ENCODE measurements at regions not wholly inside any gene's neighbourhood (a gene's known extent, or its start where the extent isn't known, plus 50 kb on each side); places are given as distances from the start of the nearest gene placed in this dataset.
"Not testable (repeated sequence)": the region's sequence is repeated elsewhere in the genome, so short reads cannot be mapped to it uniquely, and the experiment has no call there.

DNA sequence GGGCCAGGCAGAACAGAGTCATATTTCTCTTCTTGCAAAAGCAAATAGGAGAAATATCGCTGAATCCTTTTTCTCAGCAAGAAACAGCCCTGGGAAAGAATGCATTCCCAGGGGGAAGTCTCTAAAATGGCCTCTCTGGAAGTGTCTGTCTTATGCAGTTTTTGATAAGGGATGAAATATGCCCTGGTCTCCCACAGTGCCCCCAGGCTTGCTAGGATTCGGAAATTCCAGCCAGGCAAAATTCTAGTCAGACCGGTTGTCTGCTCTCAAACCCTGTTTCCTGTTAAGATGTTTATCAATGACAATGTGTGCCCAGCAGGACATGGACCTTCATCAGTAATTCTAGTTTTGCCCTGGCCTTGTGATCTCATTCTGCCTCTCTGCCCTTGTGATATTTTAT, 448.3 kb upstream of the HTR1E start:
- not testable (repeated sequence) for H3K36me3 ChIP-seq (ENCODE audit: control insufficient read depth, insufficient read depth, low read length); H3K4me1 ChIP-seq (ENCODE audit: control insufficient read depth, insufficient read depth, low read length); DNase-seq; H3K27me3 ChIP-seq (ENCODE audit: control insufficient read depth, insufficient read depth, low read length); H3K4me3 ChIP-seq (ENCODE audit: low read length); H3K27ac ChIP-seq (ENCODE audit: low read length); H3K9me3 ChIP-seq (ENCODE audit: control insufficient read depth, low read depth, low read length)
- 100% methylated on average over 1 of the region's 3 CpGs for WGBS (ENCODE audit: insufficient coverage, low lambda C conversion rate)

DNA sequence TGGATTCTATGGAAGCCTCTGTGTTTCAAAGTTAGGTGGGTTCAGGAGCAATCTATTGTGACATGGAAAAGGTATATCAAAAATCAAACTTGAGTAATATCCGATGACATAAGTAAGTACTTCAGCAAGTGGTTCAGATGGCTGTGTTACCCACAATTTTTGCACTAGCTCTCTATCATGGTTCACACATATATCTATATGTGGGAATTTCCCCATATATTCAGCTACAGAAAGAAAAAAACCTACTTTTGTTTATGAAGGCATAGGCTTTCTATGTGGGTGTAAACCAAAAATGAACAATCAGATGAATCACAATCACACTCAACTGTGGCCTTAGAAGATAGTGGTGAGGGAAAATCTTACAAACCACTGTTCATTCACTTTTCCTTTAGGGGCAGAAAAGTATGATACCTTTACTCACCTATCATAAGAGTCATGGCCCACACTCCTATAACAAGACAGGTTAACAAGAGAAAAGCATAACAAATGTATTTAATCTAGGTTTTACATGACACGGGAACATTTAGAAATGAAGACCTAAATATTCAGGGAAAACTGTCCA, 449.6 kb upstream of the HTR1E start:
- WGBS (ENCODE audit: insufficient coverage, low lambda C conversion rate): 100% methylated on average over 1 of the region's 2 CpGs
- no peak overlapping the region for H3K4me3 ChIP-seq (ENCODE audit: low read length)
- no peak for DNase-seq

DNA sequence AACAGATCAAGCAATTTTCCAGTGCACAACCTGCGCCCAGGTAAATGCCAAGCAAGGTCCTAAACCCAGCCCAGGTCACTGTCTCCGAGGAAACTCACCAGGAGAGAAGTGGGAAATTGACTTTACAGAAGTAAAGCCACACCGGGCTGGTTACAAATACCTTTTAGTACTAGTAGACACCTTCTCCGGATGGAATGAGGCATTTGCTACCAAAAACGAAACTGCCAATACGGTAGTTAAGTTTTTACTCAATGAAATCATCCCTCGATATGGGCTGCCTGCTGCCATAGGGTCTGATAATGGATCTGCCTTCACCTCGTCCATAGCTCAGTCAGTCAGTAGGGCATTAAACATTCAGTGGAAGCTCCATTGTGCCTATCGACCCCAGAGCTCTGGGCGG, 459.0 kb upstream of the HTR1E start:
- not testable (repeated sequence) for H3K36me3 ChIP-seq (ENCODE audit: control insufficient read depth, insufficient read depth, low read length); H3K9me3 ChIP-seq (ENCODE audit: control insufficient read depth, low read depth, low read length); DNase-seq; H3K27me3 ChIP-seq (ENCODE audit: control insufficient read depth, insufficient read depth, low read length); H3K4me3 ChIP-seq (ENCODE audit: low read length)
- Histone ChIP-seq H3K4me1 (ENCODE audit: control insufficient read depth, insufficient read depth, low read length) (peaks cover 11% of the 10 kb centered on the region), H3K27ac (ENCODE audit: low read length) (peak overlapping the region; percentile 40)
- WGBS (ENCODE audit: insufficient coverage, low lambda C conversion rate): 100% methylated on average over 3 of the region's 10 CpGs

More for the DNA sequence above, 449.6 kb upstream of the HTR1E start:
- Histone ChIP-seq H3K27me3 (ENCODE audit: control insufficient read depth, insufficient read depth, low read length) (no peaks in the 10 kb centered on the region), H3K27ac (ENCODE audit: low read length) (no peak overlapping the region), H3K4me1 (ENCODE audit: control insufficient read depth, insufficient read depth, low read length) (no peaks in the 10 kb centered on the region), H3K9me3 (ENCODE audit: control insufficient read depth, low read depth, low read length) (no peaks in the 10 kb centered on the region), H3K36me3 (ENCODE audit: control insufficient read depth, insufficient read depth, low read length) (no peaks in the 10 kb centered on the region)

GRCh38 chr6:86477500-86478148, 459.7 kb upstream of the HTR1E start:
- no peaks in the 10 kb centered on the region for H3K27me3 ChIP-seq (ENCODE audit: control insufficient read depth, insufficient read depth, low read length)
- H3K27ac ChIP-seq (ENCODE audit: low read length): peak overlapping the region; percentile 40
- peaks cover 11% of the 10 kb centered on the region for H3K4me1 ChIP-seq (ENCODE audit: control insufficient read depth, insufficient read depth, low read length)
- H3K4me3 ChIP-seq (ENCODE audit: low read length): no peak overlapping the region
- no peaks in the 10 kb centered on the region for H3K36me3 ChIP-seq (ENCODE audit: control insufficient read depth, insufficient read depth, low read length)
- peak; percentile 88 to 90 for DNase-seq
- H3K9me3 ChIP-seq (ENCODE audit: control insufficient read depth, low read depth, low read length): no peaks in the 10 kb centered on the region
- no CpG with 5 or more reads among the region's 9 CpGs for WGBS (ENCODE audit: insufficient coverage, low lambda C conversion rate)

GRCh38 chr6:86476311-86476710, 461.0 kb upstream of the HTR1E start:
- Histone ChIP-seq H3K4me3 (ENCODE audit: low read length) (no peak overlapping the region), H3K4me1 (ENCODE audit: control insufficient read depth, insufficient read depth, low read length) (peaks cover 11% of the 10 kb centered on the region), H3K27me3 (ENCODE audit: control insufficient read depth, insufficient read depth, low read length) (no peaks in the 10 kb centered on the region), H3K36me3 (ENCODE audit: control insufficient read depth, insufficient read depth, low read length) (no peaks in the 10 kb centered on the region), H3K9me3 (ENCODE audit: control insufficient read depth, low read depth, low read length) (no peaks in the 10 kb centered on the region), H3K27ac (ENCODE audit: low read length) (no peak overlapping the region)
- no peak for DNase-seq
- WGBS (ENCODE audit: insufficient coverage, low lambda C conversion rate): 71% methylated on average over 1 of the region's 4 CpGs

DNA sequence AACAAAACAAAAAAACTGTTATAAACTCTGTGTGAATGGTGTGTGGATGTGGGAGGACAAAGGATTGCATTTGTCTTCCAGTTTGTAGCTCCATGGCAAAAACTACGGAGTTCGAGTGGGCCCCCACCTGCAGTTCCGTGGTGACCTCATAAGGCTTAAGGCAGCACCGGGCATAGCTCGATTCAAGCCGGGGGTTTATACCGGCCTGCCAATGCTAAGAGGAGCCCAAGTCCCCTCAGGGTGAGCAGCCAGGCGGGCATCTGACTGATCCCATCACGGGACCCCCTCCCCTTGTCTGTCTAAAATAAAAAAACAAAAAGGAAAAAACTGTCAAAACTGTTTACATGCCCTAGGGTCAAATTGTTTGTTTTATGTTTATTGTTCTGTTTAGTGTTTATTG, 463.2 kb upstream of the HTR1E start:
- Histone ChIP-seq H3K36me3 (ENCODE audit: control insufficient read depth, insufficient read depth, low read length) (no peaks in the 10 kb centered on the region), H3K27me3 (ENCODE audit: control insufficient read depth, insufficient read depth, low read length) (no peaks in the 10 kb centered on the region), H3K9me3 (ENCODE audit: control insufficient read depth, low read depth, low read length) (no peaks in the 10 kb centered on the region), H3K4me1 (ENCODE audit: control insufficient read depth, insufficient read depth, low read length) (peaks cover 11% of the 10 kb centered on the region), H3K4me3 (ENCODE audit: low read length) (no peak overlapping the region), H3K27ac (ENCODE audit: low read length) (no peak overlapping the region)
- WGBS (ENCODE audit: insufficient coverage, low lambda C conversion rate): no CpG with 5 or more reads among the region's 9 CpGs
- DNase-seq: no peak

DNA sequence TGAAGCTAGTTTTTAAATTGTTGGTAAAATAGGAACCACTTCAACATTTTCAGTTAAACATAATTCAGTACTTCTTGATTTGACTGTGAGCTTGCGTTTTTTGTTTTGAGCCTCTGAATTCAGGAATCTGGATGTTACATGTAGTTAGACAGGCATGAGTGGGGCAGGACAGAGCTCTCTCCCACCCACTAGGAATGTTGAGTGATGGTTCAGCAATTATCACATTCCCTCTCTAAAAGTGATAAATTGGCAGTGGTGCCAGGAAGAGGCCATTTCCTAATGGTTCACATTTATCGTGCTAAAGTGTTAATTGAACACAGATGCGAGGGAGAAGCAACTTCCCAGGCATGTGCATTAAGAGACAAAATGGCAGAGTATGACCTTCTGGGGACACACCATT, 465.5 kb upstream of the HTR1E start:
- Histone ChIP-seq H3K4me3 (ENCODE audit: low read length) (no peak overlapping the region), H3K36me3 (ENCODE audit: control insufficient read depth, insufficient read depth, low read length) (no peaks in the 10 kb centered on the region), H3K27ac (ENCODE audit: low read length) (no peak overlapping the region), H3K4me1 (ENCODE audit: control insufficient read depth, insufficient read depth, low read length) (no peaks in the 10 kb centered on the region), H3K9me3 (ENCODE audit: control insufficient read depth, low read depth, low read length) (no peaks in the 10 kb centered on the region), H3K27me3 (ENCODE audit: control insufficient read depth, insufficient read depth, low read length) (no peaks in the 10 kb centered on the region)
- no peak for DNase-seq
- WGBS (ENCODE audit: insufficient coverage, low lambda C conversion rate): no CpG with 5 or more reads among the region's 3 CpGs

DNA sequence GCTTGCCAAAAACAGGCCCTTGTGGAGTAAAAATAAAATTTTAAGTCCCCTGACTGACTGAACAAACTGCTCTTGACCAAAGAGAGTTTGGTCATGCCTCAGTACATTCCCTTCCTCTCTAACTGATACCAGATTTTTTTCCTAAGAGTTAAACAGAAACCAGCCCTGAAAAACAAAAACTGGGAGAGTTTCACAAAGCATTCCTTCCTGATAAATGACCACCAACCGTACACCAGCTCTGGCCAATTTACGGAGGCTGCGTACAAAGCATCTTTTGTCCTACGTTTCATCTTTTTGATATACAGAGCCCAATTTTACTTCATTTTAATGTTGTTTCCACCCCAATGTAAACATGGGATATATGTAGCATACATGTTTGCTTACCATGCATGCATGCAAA, 477.4 kb upstream of the HTR1E start:
- no peaks in the 10 kb centered on the region for H3K9me3 ChIP-seq (ENCODE audit: control insufficient read depth, low read depth, low read length)
- H3K27ac ChIP-seq (ENCODE audit: low read length): no peak overlapping the region
- H3K4me3 ChIP-seq (ENCODE audit: low read length): no peak overlapping the region
- H3K36me3 ChIP-seq (ENCODE audit: control insufficient read depth, insufficient read depth, low read length): no peaks in the 10 kb centered on the region
- WGBS (ENCODE audit: insufficient coverage, low lambda C conversion rate): 100% methylated on average over 2 of the region's 4 CpGs
- DNase-seq: no peak
- no peaks in the 10 kb centered on the region for H3K27me3 ChIP-seq (ENCODE audit: control insufficient read depth, insufficient read depth, low read length)
- no peaks in the 10 kb centered on the region for H3K4me1 ChIP-seq (ENCODE audit: control insufficient read depth, insufficient read depth, low read length)

- Histone ChIP-seq H3K27ac (ENCODE audit: low read length) (no peak overlapping the region), H3K4me3 (ENCODE audit: low read length) (no peak overlapping the region), H3K4me1 (ENCODE audit: control insufficient read depth, insufficient read depth, low read length) (no peaks in the 10 kb centered on the region), H3K9me3 (ENCODE audit: control insufficient read depth, low read depth, low read length) (no peaks in the 10 kb centered on the region), H3K36me3 (ENCODE audit: control insufficient read depth, insufficient read depth, low read length) (no peaks in the 10 kb centered on the region), H3K27me3 (ENCODE audit: control insufficient read depth, insufficient read depth, low read length) (no peaks in the 10 kb centered on the region)
- DNase-seq: no peak
These were observed 480.5 kb upstream of the HTR1E start for GRCh38 chr6:86456821-86457220.

- Histone ChIP-seq H3K4me1 (ENCODE audit: control insufficient read depth, insufficient read depth, low read length) (no peaks in the 10 kb centered on the region), H3K27ac (ENCODE audit: low read length) (no peak overlapping the region), H3K36me3 (ENCODE audit: control insufficient read depth, insufficient read depth, low read length) (no peaks in the 10 kb centered on the region), H3K9me3 (ENCODE audit: control insufficient read depth, low read depth, low read length) (no peaks in the 10 kb centered on the region), H3K4me3 (ENCODE audit: low read length) (no peak overlapping the region), H3K27me3 (ENCODE audit: control insufficient read depth, insufficient read depth, low read length) (no peaks in the 10 kb centered on the region)
- no peak for DNase-seq
- no CpG with 5 or more reads among the region's 1 CpG for WGBS (ENCODE audit: insufficient coverage, low lambda C conversion rate)
These were observed 484.1 kb upstream of the HTR1E start for GRCh38 chr6:86453232-86453631.

DNA sequence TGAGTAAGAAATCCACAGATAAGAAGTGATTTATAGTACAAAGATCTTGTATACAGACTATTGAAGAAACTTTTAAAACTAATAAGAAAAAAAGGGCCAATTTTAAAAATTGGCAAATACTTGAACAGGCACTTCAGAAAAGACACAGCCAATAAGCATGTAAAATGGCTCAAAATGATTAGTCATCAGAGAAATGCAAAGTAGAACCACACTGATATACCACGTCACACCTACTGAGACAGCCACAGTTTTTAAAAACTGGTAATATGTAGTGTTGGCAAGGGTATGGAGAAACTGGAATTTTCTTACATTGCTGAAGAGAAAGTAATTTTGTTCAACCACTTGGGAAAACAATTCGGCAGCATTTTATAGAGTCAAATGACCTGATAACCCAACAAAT, 488.9 kb upstream of the HTR1E start:
- H3K4me1 ChIP-seq (ENCODE audit: control insufficient read depth, insufficient read depth, low read length): no peaks in the 10 kb centered on the region
- 100% methylated on average over 1 of the region's 2 CpGs for WGBS (ENCODE audit: insufficient coverage, low lambda C conversion rate)
- no peaks in the 10 kb centered on the region for H3K36me3 ChIP-seq (ENCODE audit: control insufficient read depth, insufficient read depth, low read length)

More for the DNA sequence above, 488.9 kb upstream of the HTR1E start:
- Histone ChIP-seq H3K4me3 (ENCODE audit: low read length) (no peak overlapping the region), H3K27ac (ENCODE audit: low read length) (no peak overlapping the region), H3K27me3 (ENCODE audit: control insufficient read depth, insufficient read depth, low read length) (no peaks in the 10 kb centered on the region), H3K9me3 (ENCODE audit: control insufficient read depth, low read depth, low read length) (no peaks in the 10 kb centered on the region)
- DNase-seq: no peak
